ENCODE measurements at regions not wholly inside any gene's neighbourhood (a gene's known extent, or its start where the extent isn't known, plus 50 kb on each side); places are given as distances from the start of the nearest gene placed in this dataset.

DNA sequence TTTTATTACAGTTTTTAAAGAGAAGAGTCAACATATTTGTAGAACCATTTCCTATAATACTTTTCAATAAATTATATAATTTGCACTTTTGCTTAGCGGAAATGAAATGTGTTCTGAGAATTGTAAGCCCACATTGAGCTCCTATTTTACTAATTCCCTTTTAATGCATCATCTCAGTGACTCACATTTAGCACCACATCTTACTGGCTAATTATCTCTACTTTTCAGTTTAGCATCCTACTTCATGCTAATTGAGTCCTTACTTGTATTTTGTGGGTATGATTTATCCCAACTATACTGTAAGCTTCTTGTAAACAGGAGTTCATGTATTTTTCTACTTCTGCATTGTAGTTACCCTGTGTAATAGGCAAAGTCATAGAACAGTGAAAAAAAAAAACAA, 67.5 kb downstream of the TMX1 start:
- H3K9ac ChIP-seq (ENCODE audit: low read depth, low read length): no peak overlapping the region
- peaks cover 7% of the 10 kb centered on the region for H3K4me1 ChIP-seq (ENCODE audit: insufficient read depth, low read length)
- no peaks in the 10 kb centered on the region for H3K36me3 ChIP-seq (ENCODE audit: insufficient read depth, low read length)
- no peaks in the 10 kb centered on the region for H3K9me3 ChIP-seq (ENCODE audit: control insufficient read depth, insufficient read depth, low read length)

DNA sequence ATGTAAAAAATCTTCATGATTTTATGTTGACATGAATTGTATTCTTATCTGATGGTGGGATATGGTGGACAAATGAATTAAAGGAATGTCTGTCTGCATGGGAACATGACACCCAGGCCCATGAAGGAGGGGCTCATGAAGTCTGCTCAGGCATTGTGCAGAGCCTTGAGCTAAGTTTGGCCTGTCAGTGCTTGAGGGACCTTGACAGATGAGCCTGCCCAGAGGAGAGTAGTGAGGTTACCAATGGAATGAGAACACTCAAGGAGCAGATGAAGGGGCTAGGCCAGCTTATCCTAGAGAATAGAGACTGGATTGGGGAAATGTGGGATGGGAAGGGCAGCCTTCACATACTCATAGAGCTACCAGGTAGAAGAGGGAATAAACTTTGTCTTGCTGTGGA, 68.8 kb downstream of the TMX1 start:
- H3K4me1 ChIP-seq (ENCODE audit: insufficient read depth, low read length): peaks cover 7% of the 10 kb centered on the region; the same call in 1 of the 2 replicates
- no peaks in the 10 kb centered on the region for H3K36me3 ChIP-seq (ENCODE audit: insufficient read depth, low read length)
- H3K9ac ChIP-seq (ENCODE audit: low read depth, low read length): no peak overlapping the region
- H3K9me3 ChIP-seq (ENCODE audit: control insufficient read depth, insufficient read depth, low read length): no peaks in the 10 kb centered on the region

DNA sequence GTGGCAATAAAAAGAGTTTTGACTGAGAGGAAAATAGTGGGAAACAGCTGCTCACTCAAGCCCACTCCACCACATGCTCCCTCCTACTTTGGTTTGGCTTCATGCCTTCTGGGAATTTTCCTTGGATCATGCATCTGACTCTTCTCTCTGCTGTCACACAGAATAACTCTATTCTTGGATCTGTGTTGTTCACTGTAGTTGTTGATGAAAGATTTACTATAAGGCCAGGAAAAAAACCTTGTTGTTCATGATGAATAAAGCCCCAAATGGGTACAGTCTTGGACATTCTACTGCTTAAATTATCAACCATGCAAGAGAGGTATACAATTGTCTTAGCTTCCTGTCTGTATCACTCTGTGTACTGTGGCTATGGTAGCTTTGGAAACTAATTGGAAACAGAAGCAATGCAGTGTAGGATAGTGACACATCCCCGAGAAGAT, 70.5 kb downstream of the TMX1 start:
- no peaks in the 10 kb centered on the region for H3K36me3 ChIP-seq (ENCODE audit: insufficient read depth, low read length)
- no peaks in the 10 kb centered on the region for H3K9me3 ChIP-seq (ENCODE audit: control insufficient read depth, insufficient read depth, low read length)
- no peaks in the 10 kb centered on the region for H3K4me1 ChIP-seq (ENCODE audit: insufficient read depth, low read length)
- no peak overlapping the region for H3K9ac ChIP-seq (ENCODE audit: low read depth, low read length)

DNA sequence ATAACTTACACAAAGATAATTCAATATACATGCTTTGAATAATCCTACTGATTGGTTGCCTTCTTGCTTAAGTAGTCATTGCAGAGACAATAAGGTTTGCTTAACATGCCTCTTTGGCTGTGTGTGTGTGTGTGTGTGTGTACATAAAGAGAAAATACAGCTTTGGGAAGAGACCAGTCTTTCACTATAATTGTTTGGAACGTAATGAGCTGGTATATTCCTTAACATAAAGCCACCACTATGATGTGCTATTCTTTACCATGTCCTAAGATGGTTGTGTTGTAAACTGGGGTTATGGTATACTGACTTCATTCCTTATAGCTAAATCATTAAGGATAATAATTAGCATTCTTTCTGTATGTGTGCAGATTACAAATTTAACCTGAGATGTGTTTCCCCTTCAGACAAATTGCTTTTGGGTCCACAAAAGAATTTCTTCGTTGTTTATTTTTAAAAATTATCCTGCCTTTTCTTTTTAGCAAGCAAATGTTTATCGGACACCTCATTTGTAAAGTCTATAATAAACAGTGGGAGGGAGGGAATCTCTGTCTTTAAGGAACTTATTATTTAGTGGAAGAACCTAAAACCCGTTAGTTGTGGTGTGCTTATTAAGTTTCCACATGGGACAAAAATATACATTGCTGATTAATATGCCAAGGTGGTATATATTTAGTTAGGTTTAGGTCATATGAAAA, 74.4 kb downstream of the TMX1 start:
- Histone ChIP-seq H3K9ac (ENCODE audit: low read depth, low read length) (no peak overlapping the region), H3K36me3 (ENCODE audit: insufficient read depth, low read length) (no peaks in the 10 kb centered on the region), H3K9me3 (ENCODE audit: control insufficient read depth, insufficient read depth, low read length) (no peaks in the 10 kb centered on the region), H3K4me1 (ENCODE audit: insufficient read depth, low read length) (no peaks in the 10 kb centered on the region)

DNA sequence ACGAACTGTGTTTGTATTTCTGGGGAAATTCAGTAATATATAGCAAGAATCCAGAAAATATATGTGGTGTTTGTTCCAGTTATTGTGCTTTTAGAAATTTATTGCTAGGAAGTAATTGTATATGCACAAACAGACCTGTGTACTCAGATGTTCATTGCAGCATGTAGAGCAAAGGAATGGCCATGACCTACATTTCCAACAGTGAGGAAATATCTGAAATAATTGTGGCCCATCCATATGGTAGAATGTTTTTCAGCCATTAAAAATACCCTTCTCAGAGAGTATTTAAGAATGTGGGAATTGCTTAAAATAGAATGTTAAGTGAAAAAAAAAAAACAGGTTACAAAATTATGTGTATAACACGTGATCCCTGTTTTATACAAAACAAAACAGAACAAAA, 77.3 kb downstream of the TMX1 start:
- Histone ChIP-seq H3K9me3 (ENCODE audit: control insufficient read depth, insufficient read depth, low read length) (no peaks in the 10 kb centered on the region), H3K9ac (ENCODE audit: low read depth, low read length) (no peak overlapping the region), H3K36me3 (ENCODE audit: insufficient read depth, low read length) (no peaks in the 10 kb centered on the region), H3K4me1 (ENCODE audit: insufficient read depth, low read length) (no peaks in the 10 kb centered on the region)

DNA sequence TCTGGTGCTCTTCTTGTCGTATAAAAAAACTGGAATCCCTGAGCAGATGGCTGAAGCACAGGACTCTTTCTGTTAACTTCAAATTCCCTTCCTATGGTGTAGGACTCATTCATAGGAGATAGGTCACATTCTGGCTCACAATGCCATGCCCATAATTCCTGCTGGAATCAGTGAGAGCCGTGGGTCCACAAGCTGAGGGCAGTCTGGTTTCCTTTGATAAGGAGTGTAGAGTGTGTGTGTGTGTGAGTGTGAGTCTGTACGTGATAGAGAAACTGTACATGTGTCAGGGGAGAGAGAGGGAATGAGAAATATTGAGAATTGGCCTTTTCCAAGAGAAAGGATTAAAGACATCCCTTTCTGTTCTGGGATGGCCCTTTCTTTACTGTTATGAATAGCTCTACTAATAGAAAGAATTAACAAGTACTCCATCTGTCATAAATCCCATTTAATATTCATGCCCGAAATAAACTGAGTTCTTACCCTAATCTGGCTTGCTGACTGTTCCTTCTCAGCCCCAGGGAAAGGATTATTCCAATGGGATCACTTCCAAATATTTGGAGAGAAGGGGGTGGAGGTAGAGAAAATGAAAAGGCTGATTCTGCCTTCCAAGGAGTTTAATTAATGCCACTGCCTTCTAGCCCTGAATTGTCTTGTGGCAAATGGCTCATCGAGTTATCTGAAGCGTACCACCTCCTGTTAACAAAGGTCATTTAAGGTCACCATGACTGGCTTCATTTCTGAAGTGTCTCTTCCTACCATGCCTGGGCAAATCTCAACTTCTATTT, 79.0 kb downstream of the TMX1 start:
- Histone ChIP-seq H3K36me3 (ENCODE audit: insufficient read depth, low read length) (no peaks in the 10 kb centered on the region), H3K9ac (ENCODE audit: low read depth, low read length) (no peak overlapping the region), H3K9me3 (ENCODE audit: control insufficient read depth, insufficient read depth, low read length) (no peaks in the 10 kb centered on the region), H3K4me1 (ENCODE audit: insufficient read depth, low read length) (no peaks in the 10 kb centered on the region)

DNA sequence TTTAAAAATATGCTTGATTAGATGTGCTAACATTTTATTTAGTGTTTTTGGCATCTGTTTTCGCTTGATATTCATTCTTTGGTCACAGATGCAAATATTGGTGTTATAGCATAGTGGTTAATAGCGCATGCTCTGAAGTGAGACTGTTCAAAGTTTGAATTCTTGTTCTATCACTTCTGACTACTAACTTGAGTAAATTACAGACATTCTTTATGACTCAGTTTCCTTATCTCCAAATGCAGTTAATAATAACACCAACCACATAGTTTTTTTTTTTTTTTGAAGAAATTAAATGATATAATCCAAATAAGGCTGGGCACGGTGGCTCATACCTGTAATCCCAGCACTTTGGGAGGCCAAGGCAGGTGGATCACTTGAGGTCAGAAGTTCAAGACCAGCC, 81.0 kb downstream of the TMX1 start:
- Histone ChIP-seq H3K36me3 (ENCODE audit: insufficient read depth, low read length) (no peaks in the 10 kb centered on the region), H3K9me3 (ENCODE audit: control insufficient read depth, insufficient read depth, low read length) (no peaks in the 10 kb centered on the region), H3K4me1 (ENCODE audit: insufficient read depth, low read length) (no peaks in the 10 kb centered on the region), H3K9ac (ENCODE audit: low read depth, low read length) (no peak overlapping the region)

DNA sequence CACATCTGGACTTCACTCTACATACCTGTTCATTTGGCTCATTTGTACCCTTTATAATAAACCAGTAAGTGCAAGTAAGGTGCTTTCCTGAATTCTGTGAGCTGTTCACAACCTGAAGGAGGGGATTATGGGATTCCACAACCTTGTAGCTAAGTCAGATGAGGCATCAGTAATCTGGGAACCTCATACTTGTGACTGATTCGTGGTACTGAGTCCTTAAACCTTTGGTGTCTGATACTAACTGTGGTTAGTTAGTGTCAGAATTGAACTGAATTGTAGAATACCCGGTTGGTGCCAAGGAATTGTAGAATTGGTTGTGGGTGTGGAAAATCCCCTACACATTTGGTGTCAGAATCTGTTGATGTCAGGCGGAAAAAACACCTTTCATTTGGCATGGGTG, 83.4 kb downstream of the TMX1 start:
- peaks cover 9% of the 10 kb centered on the region; the same call in 1 of the 2 replicates for H3K4me1 ChIP-seq (ENCODE audit: insufficient read depth, low read length)
- H3K36me3 ChIP-seq (ENCODE audit: insufficient read depth, low read length): no peaks in the 10 kb centered on the region

DNA sequence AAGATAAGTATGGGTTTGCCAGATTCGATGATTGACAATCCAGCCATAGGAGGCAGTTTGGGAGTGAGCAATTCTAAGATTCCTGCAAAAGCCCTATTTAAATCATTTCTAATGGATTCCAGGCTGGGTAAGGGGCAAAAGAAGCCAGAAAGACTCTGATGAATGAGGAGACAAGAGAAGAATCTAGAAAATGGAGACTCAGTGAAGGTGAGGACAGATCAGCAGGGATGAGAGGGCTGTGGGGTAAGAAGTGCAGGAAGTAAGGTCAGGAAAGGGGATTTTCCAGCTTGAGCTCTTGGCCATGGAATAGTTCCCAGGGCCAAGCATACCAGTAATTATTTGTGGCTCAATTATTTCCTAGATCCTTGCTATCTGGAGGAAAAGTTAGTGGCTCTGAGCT, 87.3 kb downstream of the TMX1 start:
- no peaks in the 10 kb centered on the region for H3K9me3 ChIP-seq (ENCODE audit: control insufficient read depth, insufficient read depth, low read length)
- peaks cover 11% of the 10 kb centered on the region; the same call in 1 of the 2 replicates for H3K4me1 ChIP-seq (ENCODE audit: insufficient read depth, low read length)
- H3K9ac ChIP-seq (ENCODE audit: low read depth, low read length): no peak overlapping the region
- no peaks in the 10 kb centered on the region for H3K36me3 ChIP-seq (ENCODE audit: insufficient read depth, low read length)

More for the DNA sequence above, 83.4 kb downstream of the TMX1 start:
- Histone ChIP-seq H3K9ac (ENCODE audit: low read depth, low read length) (no peak overlapping the region), H3K9me3 (ENCODE audit: control insufficient read depth, insufficient read depth, low read length) (no peaks in the 10 kb centered on the region)

DNA sequence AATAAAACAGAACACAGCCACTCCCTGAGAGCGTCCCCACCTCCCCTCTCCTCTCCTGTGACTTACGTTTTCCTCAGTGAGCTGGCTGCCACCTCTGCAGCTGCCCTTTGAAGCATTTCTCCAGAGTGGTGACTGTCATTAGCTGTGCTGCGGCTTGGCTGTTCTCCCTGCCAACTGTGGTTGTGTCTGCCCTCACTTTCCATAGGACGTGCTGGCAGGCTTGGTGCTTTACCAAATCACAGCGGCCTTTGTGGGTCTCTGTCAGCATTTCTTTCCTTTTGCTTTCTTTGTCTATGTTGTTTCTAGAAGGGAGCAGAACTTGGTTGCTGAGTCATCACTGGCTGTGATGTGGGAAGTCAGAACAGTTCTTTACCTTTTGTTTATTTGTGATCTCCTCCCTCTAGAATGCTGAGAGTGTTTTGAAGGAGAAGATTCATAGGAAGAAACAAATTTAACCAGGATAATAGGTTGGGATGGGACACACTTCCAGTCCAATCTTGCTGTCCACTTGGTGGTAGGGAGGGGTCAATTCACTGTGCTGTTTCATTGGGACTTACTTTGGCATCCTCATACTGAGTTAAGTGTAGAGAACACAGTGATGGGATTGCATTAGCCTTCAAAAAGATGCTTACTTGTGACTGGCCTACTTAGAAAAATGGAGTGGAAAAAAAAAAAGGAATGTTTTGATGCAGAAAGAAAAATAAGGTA, 88.2 kb downstream of the TMX1 start:
- Histone ChIP-seq H3K36me3 (ENCODE audit: insufficient read depth, low read length) (no peaks in the 10 kb centered on the region), H3K4me1 (ENCODE audit: insufficient read depth, low read length) (peaks cover 11% of the 10 kb centered on the region; the same call in 1 of the 2 replicates), H3K9me3 (ENCODE audit: control insufficient read depth, insufficient read depth, low read length) (no peaks in the 10 kb centered on the region), H3K9ac (ENCODE audit: low read depth, low read length) (no peak overlapping the region)

DNA sequence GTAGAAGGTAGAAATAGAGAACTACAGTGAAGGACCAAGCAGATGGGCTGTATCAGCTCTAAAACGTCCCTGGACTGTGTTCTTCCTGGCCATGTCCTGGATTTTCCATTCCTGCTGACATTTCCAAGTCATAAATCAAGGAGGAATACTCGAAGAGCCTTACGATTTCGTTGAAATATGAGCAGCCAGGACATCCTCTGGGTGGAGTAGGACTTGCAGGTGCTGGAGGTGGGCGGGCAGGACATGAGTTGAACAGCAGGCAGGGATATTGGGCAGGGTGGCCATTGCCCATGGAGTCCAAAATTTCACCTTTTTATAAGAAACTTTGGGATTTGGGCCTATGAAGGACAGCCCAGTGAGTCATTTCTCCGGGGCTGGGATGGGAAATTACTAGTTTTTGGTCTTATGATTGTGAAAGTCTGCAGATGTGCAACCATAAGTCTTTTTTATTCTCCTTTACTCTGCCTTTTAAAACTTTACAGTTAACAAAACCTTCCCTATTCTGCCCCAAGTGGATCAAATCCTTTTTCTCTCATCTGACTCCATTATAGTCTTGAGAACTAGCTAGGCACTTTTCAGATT, 88.8 kb downstream of the TMX1 start:
- Histone ChIP-seq H3K36me3 (ENCODE audit: insufficient read depth, low read length) (no peaks in the 10 kb centered on the region), H3K9ac (ENCODE audit: low read depth, low read length) (no peak overlapping the region)

DNA sequence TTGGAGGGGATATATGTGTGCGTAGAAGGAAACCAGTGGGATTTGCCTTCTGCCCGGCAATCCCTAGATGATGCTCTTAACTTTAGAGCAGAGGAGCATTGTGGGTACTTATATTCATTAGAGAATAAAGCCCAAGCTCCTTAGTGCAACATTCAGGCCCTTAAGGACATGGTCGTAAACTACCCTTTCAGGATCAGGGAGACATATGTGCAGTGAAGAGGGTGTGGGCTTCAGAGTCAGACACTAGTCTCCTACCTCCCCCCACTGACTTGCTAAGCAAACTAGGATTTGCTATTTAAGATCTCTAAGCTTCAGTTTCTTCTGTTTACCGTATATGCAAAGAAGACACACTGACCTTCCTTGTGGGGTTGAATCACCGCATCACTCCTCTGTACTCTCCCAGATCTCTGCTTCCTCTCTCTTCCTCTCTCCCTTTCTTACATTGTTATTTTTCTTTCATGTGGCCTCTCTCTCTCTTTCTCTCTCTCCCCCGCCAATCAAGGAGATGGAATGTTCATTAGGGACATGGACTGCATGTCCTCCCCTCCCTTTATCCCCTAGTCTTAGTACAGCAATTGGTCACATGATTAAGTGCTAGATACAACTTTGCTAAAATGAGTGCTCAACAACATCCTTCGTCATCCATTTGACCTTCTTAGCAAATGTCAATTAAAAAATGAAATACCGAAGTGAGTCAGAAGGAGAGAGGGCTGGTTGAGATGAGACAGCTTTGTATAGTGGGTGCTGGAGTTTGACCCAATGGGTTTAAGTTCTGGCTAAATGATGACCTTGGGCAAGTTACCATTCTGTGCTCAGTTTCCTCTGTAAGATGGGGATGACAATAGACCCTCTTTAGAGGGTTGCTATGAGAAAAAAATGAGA, 91.7 kb downstream of the TMX1 start:
- peaks cover 11% of the 10 kb centered on the region; the same call in 1 of the 2 replicates for H3K4me1 ChIP-seq (ENCODE audit: insufficient read depth, low read length)
- H3K9me3 ChIP-seq (ENCODE audit: control insufficient read depth, insufficient read depth, low read length): no peaks in the 10 kb centered on the region
- H3K9ac ChIP-seq (ENCODE audit: low read depth, low read length): no peak overlapping the region
- no peaks in the 10 kb centered on the region for H3K36me3 ChIP-seq (ENCODE audit: insufficient read depth, low read length)

More for the DNA sequence above, 88.8 kb downstream of the TMX1 start:
- Histone ChIP-seq H3K4me1 (ENCODE audit: insufficient read depth, low read length) (peaks cover 11% of the 10 kb centered on the region; the same call in 1 of the 2 replicates), H3K9me3 (ENCODE audit: control insufficient read depth, insufficient read depth, low read length) (no peaks in the 10 kb centered on the region)

DNA sequence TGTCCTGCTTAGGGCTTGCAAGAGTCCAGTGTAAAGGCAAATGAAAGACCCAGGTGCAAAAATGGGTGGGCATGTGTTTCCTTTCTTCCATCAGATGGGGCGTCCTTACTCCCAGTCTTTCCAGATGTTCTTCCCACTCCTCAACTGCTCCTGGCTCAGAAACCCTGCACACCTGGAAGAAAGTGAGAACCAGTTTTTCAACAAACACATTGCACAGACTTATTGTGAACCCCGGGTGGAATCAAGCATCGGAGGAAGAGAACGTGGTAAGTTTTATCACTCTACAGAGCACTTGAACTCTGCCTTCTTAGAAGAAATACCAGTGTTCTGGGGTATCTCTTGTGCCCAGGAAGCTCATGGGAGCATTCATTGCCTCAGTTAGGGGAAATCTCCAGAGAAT, 93.3 kb downstream of the TMX1 start:
- Histone ChIP-seq H3K36me3 (ENCODE audit: insufficient read depth, low read length) (no peaks in the 10 kb centered on the region), H3K4me1 (ENCODE audit: insufficient read depth, low read length) (peaks cover 4% of the 10 kb centered on the region; the same call in 1 of the 2 replicates), H3K9me3 (ENCODE audit: control insufficient read depth, insufficient read depth, low read length) (no peaks in the 10 kb centered on the region), H3K9ac (ENCODE audit: low read depth, low read length) (no peak overlapping the region)

Measured in ES-I3 (cell line).